Activated CD4-positive, alpha-beta memory T cell treated with anti-CD3 and anti-CD28 coated beads, Interleukin-2, amount 10 ng/mL, durations not matched to agents 7 days and 5 days (primary cell): ENCODE measurements at regions not wholly inside any gene's neighbourhood (a gene's known extent, or its start where the extent isn't known, plus 50 kb on each side); places are given as distances from the start of the nearest gene placed in this dataset.

Source experiments
- CTCF ChIA-PET: fragments of 350-600 bp; sonication (Branson Sonifier 250); formaldehyde crosslinking; loops from one replicate; lab custom pipeline; 2021; ENCODE audit warnings: antibody characterized with exemption, inconsistent platforms; lab: Charles Lee
- POLR2A ChIA-PET: fragments of 350-600 bp; sonication (Branson Sonifier 250); formaldehyde crosslinking; loops from one replicate; lab custom pipeline; 2021; ENCODE audit warnings: antibody characterized with exemption; lab: Charles Lee
- DNase-seq: peaks from one replicate; pipeline ENCODE4 v3.0.0-alpha.2; 2020
- H3K27ac Mint-ChIP-seq: one replicate; pipeline ENCODE4 v1.8.0; 2021; ENCODE audit warnings: mild to moderate bottlenecking, mixed read lengths
- H3K27me3 Mint-ChIP-seq: one replicate; pipeline ENCODE4 v1.8.0; 2021; ENCODE audit warnings: mixed read lengths
- H3K36me3 Mint-ChIP-seq: one replicate; pipeline ENCODE4 v1.8.0; 2021; ENCODE audit warnings: low read depth, mixed read lengths
- H3K4me1 Mint-ChIP-seq: one replicate; pipeline ENCODE4 v1.8.0; 2021; ENCODE audit warnings: mixed read lengths
- H3K4me3 Mint-ChIP-seq: one replicate; pipeline ENCODE4 v1.8.0; 2021; ENCODE audit warnings: mild to moderate bottlenecking, mixed read lengths
- H3K9me3 Mint-ChIP-seq: one replicate; pipeline ENCODE4 v1.8.0; 2021; ENCODE audit warnings: mixed read lengths

DNA sequence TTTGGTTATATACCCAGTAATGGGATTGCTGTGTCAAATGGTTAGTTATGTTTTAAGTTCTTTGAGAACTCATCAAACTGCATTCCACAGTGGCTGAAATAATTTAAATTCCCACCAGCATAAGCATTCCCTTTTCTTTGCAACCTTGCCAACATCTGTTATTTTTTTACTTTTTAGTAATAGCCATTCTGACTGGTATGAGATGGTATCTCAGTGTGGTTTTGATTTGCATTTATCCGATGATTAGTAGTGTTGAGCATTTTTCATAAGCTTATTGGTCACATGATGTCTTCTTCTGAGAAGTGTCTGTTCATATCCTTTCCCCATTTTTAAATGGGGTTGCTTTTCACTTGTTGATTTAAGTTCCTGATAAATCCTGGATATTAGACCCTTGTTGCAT is 435.7 kb upstream of the RIOK2 start:
- H3K9me3 Mint-ChIP-seq = no peaks in the 10 kb centered on the region
- H3K4me3 Mint-ChIP-seq = no peak overlapping the region
- no peak for DNase-seq
- ChIA-PET POLR2A (no interaction called here), CTCF (no interaction called here)
- H3K4me1 Mint-ChIP-seq = no peaks in the 10 kb centered on the region
- no peak overlapping the region for H3K27ac Mint-ChIP-seq
- no peaks in the 10 kb centered on the region for H3K36me3 Mint-ChIP-seq
- no peaks in the 10 kb centered on the region for H3K27me3 Mint-ChIP-seq

DNA sequence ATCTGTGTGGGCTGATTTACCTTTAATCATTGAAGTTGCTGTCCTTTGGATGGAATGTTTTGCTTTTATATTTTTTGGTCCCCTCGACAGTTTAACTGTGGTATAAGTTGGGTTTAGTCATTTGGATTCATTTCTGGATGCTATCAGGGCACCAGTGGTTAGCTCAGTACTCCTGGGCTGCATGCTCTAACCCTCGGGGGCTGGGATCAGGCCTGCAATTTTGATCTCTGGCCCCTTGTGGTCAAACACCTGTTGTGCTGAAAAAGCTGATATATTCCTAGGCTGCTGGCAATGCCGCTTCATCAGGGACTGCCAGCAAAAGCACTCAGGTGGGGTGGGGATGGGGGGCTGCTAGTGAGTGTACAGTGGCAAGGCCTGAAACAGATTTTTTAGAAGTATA is 440.4 kb upstream of the RIOK2 start:
- H3K9me3 Mint-ChIP-seq = no peaks in the 10 kb centered on the region
- ChIA-PET POLR2A (no interaction called here), CTCF (no interaction called here)
- no peak overlapping the region for H3K4me3 Mint-ChIP-seq
- H3K4me1 Mint-ChIP-seq = no peaks in the 10 kb centered on the region
- no peak overlapping the region for H3K27ac Mint-ChIP-seq
- no peaks in the 10 kb centered on the region for H3K27me3 Mint-ChIP-seq
- H3K36me3 Mint-ChIP-seq = no peaks in the 10 kb centered on the region
- no peak for DNase-seq

DNA sequence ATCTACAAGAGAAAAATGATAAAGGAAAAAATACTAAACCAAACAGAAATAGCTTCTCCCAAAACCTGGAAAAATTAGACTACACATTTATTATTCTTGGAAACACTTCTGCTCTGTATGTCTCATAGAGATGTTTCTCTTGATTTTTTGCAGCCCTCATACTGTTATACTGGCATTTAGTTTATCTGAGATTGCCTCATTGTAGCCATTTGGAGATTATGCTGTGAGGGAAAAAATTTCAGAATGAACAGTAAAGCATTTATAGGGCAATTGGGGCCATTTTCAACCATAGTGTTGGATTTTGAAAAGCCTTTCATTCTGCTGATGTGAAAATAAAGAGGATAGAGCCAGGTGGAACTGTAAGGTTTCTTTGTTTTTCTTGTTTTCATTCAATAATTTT is 441.8 kb upstream of the RIOK2 start:
- Mint-ChIP-seq H3K4me3 (no peak overlapping the region), H3K27ac (no peak overlapping the region), H3K27me3 (no peaks in the 10 kb centered on the region), H3K4me1 (no peaks in the 10 kb centered on the region), H3K36me3 (no peaks in the 10 kb centered on the region), H3K9me3 (no peaks in the 10 kb centered on the region)
- DNase-seq = no peak
- POLR2A ChIA-PET = no interaction called here
- CTCF ChIA-PET = no interaction called here

DNA sequence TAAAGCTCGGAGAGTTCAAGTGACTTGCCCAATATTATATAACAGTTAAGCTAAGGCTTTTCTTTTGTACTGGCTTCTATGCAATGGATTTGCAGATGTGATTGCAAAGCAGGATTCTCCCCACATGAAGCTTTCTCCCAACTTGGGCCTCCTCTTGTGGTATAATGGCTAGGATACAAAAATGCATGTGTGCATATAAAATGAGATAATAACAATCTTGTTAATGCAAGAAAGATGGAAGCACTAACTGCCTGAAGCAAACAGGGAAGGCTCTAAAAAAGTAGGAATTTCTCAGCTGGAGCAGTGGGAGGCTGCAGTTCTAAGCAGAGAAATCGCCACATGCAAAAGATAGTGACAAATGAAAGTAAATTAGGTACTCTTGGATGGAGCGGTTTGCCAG is 444.2 kb upstream of the RIOK2 start:
- no peak for DNase-seq
- Mint-ChIP-seq H3K4me3 (no peak overlapping the region), H3K36me3 (no peaks in the 10 kb centered on the region), H3K27ac (no peak overlapping the region), H3K27me3 (no peaks in the 10 kb centered on the region), H3K9me3 (no peaks in the 10 kb centered on the region), H3K4me1 (no peaks in the 10 kb centered on the region)
- POLR2A ChIA-PET = no interaction called here
- CTCF ChIA-PET = no interaction called here

DNA sequence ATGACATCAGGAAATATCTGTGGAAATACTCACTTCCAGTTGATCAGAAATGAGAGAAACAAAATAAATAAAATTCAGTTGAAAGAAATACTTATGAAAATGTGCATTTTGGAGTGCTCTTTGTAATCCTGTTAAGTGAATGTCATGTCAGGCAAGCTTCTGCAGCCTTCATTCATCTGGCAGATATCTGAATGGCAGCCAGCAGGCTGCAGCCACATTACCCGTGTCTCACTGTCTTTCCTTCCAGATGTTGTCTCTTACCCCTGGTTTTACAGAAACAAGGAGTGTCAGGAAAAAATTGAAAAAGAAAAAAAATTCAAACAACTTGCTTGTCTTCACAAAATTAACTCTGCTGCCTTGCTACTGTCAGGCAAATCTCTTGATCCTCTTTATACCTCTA is 445.0 kb upstream of the RIOK2 start:
- Mint-ChIP-seq H3K36me3 (no peaks in the 10 kb centered on the region), H3K4me3 (no peak overlapping the region), H3K9me3 (no peaks in the 10 kb centered on the region), H3K4me1 (no peaks in the 10 kb centered on the region), H3K27me3 (no peaks in the 10 kb centered on the region), H3K27ac (no peak overlapping the region)
- DNase-seq = no peak
- CTCF ChIA-PET = no interaction called here
- POLR2A ChIA-PET = no interaction called here

DNA sequence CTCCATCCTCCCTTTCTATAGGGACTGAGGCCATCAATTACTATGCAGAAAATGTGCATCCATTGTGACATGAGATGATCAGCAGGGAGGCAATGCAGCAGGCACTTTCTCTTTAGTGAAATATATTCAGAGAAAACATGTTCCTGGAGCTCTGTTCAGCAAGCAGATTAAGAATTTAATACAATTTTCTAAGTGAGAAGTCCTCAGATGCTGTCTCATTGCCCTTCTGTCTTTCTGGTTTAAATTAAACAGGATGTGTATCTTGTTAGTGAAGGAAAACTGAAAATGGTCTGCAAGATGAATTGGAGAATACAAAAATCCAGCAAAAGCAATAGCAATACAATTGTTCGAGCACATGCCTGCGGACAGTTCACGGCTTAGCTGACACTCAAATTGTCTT is 445.8 kb upstream of the RIOK2 start:
- Mint-ChIP-seq H3K9me3 (no peaks in the 10 kb centered on the region), H3K4me1 (no peaks in the 10 kb centered on the region), H3K27me3 (no peaks in the 10 kb centered on the region), H3K4me3 (no peak overlapping the region), H3K36me3 (no peaks in the 10 kb centered on the region), H3K27ac (no peak overlapping the region)
- DNase-seq = no peak
- POLR2A ChIA-PET = no interaction called here
- CTCF ChIA-PET = no interaction called here

DNA sequence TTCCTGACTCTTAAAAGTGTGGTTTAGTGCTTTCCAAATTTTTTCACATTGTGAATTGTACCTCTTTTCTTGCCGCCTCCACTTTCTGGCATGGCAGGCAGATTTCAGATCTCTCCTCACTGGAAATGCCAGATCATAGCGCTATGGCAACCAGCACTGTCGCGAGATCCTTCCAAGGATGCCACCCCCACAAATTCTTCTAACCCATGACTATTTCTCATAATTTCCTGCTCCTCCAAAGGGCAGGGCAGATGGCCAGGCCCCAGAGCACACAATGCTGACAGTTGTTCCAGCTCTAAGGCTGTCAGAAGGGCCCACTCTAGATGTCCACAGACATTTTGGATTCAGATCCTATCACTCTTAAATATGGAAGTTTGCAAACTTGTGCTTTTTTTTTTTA is 446.2 kb upstream of the RIOK2 start:
- Mint-ChIP-seq H3K27ac (no peak overlapping the region), H3K4me1 (no peaks in the 10 kb centered on the region), H3K36me3 (no peaks in the 10 kb centered on the region), H3K4me3 (no peak overlapping the region), H3K9me3 (no peaks in the 10 kb centered on the region), H3K27me3 (no peaks in the 10 kb centered on the region)
- no peak for DNase-seq
- ChIA-PET POLR2A (no interaction called here), CTCF (no interaction called here)

DNA sequence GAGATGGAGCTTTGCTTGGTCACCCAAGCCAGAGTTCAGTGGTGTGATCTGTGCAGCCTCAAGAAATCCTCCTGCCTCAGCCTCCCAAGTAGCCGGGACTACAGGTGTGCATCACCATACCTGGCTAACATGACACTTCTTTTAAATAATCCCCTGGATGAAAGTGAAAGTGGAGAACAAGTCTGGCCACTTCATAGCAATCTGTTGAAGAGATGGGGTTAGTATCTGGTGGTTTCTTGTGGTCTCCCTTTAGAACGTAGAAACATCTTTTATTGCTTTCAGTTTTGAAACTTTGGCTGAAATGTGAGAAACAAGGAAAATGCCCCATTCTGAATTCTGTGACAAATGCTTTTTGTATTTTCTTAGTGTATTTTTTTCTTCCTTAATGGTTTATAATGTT is 452.5 kb upstream of the RIOK2 start:
- no peak for DNase-seq
- no peaks in the 10 kb centered on the region for H3K36me3 Mint-ChIP-seq
- peaks cover 2% of the 10 kb centered on the region for H3K9me3 Mint-ChIP-seq
- no peaks in the 10 kb centered on the region for H3K4me1 Mint-ChIP-seq
- no peaks in the 10 kb centered on the region for H3K27me3 Mint-ChIP-seq
- CTCF ChIA-PET = no interaction called here
- POLR2A ChIA-PET = no interaction called here
- no peak overlapping the region for H3K4me3 Mint-ChIP-seq
- no peak overlapping the region for H3K27ac Mint-ChIP-seq

DNA sequence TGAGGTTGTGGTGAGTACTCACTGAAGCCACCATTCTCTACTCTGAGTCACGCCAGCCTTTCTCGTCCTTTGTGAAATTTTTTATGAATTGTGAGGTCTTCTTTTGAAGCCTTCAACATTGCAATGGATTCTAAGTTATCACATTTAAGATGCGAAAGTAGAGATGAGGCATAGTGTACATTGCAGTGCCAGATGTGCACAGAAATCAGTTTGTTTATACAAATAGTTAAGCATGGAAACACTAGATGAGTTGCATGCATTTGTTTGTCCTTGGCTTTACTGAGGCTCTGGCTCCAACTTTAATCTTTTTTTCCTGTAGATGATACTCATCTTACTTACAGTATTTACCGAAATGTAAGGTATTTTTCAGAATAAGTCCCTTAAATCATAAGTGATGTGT is 453.7 kb upstream of the RIOK2 start:
- Mint-ChIP-seq H3K27ac (no peak overlapping the region), H3K4me1 (no peaks in the 10 kb centered on the region), H3K4me3 (no peak overlapping the region), H3K36me3 (no peaks in the 10 kb centered on the region), H3K9me3 (peaks cover 4% of the 10 kb centered on the region), H3K27me3 (no peaks in the 10 kb centered on the region)
- ChIA-PET POLR2A (no interaction called here), CTCF (no interaction called here)
- no peak for DNase-seq

DNA sequence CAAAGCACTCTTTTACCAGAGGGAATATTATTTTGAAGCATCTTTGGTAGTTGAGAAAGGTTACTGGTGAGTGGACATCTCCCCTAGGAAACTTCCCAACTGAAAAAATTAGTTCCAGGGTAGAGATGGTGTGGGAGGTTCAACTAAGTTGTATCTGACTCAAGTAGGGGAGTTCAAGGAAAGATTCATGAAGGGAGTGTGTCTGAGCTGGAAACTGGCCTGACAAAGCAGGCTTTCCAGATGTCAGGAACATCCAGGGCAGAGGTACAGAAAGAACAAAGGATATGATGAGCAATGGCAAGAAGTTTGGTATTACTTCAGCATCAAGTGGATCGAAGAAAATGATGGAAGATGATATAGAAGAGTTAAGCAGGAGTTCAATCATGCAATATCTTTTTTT is 458.0 kb upstream of the RIOK2 start:
- Mint-ChIP-seq H3K9me3 (peaks cover 4% of the 10 kb centered on the region), H3K4me3 (no peak overlapping the region), H3K4me1 (no peaks in the 10 kb centered on the region), H3K27ac (no peak overlapping the region), H3K27me3 (no peaks in the 10 kb centered on the region), H3K36me3 (no peaks in the 10 kb centered on the region)
- POLR2A ChIA-PET = no interaction called here
- CTCF ChIA-PET = no interaction called here
- no peak for DNase-seq

DNA sequence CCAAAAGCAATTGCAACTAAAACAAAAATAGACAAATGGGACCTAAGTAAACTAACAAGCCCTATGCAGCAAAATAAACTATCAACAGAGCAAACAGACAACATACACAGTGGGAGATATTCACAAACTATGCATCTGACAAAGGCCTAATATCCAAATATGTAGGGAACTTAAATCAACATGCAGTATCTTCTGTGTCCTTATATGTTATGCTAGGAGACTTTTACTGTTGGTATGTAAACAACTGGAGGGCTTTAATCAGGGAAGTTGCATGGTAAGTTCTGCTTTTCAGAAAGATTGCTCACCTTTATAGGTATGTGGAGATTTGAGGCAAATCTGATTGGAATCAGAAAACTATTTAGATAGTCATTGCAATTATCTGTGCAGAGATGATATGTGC is 461.2 kb upstream of the RIOK2 start:
- Mint-ChIP-seq H3K27me3 (no peaks in the 10 kb centered on the region), H3K27ac (no peak overlapping the region), H3K36me3 (no peaks in the 10 kb centered on the region), H3K4me1 (no peaks in the 10 kb centered on the region), H3K9me3 (peaks cover 5% of the 10 kb centered on the region), H3K4me3 (no peak overlapping the region)
- CTCF ChIA-PET = no interaction called here
- no peak for DNase-seq
- POLR2A ChIA-PET = no interaction called here

DNA sequence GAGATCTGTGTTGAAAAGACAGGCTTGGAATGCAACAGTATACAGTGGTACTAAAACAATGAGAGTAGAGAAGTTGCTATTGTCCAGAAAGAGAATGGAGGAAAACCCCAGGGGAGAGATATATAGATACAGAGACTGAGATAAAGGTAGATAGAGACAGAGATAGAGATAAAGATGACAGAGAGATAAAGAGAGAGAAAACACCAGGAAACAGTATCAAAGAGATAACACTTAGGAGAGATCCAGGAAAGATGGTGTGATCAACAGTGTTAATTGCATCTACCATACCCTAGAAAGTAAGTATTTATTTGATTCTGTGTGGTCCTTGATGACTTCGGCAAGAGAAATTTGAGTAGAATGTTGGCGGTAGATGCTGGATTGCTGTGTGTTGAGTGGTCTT is 461.8 kb upstream of the RIOK2 start:
- Mint-ChIP-seq H3K9me3 (peaks cover 5% of the 10 kb centered on the region), H3K4me1 (no peaks in the 10 kb centered on the region), H3K27me3 (no peaks in the 10 kb centered on the region), H3K27ac (no peak overlapping the region), H3K4me3 (no peak overlapping the region), H3K36me3 (no peaks in the 10 kb centered on the region)
- ChIA-PET POLR2A (no interaction called here), CTCF (no interaction called here)
- DNase-seq = no peak

DNA sequence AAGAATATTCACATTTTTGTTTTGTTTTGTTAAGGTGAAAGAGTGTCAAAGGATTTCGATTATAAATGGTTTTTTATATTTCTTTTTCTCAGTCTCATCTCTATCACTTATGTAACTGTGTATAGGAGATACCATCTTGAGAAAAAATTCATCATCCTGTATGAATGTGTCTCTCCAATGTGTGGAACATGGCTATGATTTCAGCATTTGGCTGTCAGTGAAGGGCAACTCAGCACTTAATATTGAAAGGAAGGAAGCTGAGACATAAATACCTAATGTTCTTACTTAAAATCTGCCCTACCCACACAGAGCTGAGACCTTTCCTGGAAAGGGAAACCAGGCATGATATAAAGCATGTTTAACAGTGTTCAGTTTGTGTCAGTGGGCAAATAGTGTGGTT is 474.2 kb upstream of the RIOK2 start:
- ChIA-PET POLR2A (no interaction called here), CTCF (no interaction called here)
- no peak overlapping the region for H3K4me3 Mint-ChIP-seq
- H3K27ac Mint-ChIP-seq = no peak overlapping the region
- DNase-seq = no peak
- H3K27me3 Mint-ChIP-seq = no peaks in the 10 kb centered on the region
- no peaks in the 10 kb centered on the region for H3K9me3 Mint-ChIP-seq
- H3K36me3 Mint-ChIP-seq = no peaks in the 10 kb centered on the region
- no peaks in the 10 kb centered on the region for H3K4me1 Mint-ChIP-seq

DNA sequence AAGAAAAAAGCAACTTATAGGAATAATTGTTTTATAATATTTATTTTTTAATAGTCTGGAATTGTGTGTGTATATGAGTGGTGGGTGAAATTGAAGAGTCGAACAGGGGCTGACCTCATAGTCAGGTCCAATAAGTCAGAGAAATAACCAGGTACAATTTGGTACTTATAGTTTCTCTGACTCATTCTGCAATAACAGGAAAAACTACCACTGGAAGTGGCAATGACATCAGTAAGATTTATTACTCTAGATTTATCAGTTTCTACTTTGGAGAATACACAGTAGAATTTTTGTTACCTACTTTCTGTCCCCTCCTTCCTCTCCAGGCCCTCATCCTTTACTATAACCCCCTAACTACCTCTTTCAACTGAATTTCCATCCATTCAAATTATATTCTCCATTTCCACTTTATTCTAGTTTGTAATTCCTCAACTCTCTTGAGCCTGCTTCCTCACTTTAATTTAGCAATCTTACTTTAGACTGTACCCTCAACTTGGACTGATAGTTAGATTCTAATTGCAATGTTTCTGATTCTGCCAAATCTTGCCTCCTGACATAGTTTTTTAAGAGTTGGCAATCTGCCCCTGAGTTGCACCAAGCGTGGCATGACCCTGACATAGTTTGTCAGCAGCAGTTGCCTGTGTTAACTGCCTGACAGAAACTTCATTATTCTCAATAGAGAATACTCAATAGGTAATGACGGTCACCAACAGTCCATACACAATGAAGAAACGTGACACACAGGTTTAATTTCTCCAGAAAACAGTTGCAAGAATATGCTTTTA is 475.3 kb upstream of the RIOK2 start:
- CTCF ChIA-PET = no interaction called here
- H3K27ac Mint-ChIP-seq = no peak overlapping the region
- no peaks in the 10 kb centered on the region for H3K27me3 Mint-ChIP-seq
- H3K4me1 Mint-ChIP-seq = no peaks in the 10 kb centered on the region
- no peak for DNase-seq
- H3K36me3 Mint-ChIP-seq = no peaks in the 10 kb centered on the region
- H3K9me3 Mint-ChIP-seq = no peaks in the 10 kb centered on the region
- no peak overlapping the region for H3K4me3 Mint-ChIP-seq
- POLR2A ChIA-PET = no interaction called here
